Trophoblast cell (in vitro differentiated cells and primary cell): ENCODE measurements at regions not wholly inside any gene's neighbourhood (a gene's known extent, or its start where the extent isn't known, plus 50 kb on each side); places are given as distances from the start of the nearest gene placed in this dataset.
A peak's percentile ranks its signal among the peaks of the same experiment; 100 is the strongest.

Source experiments
- DNase-seq, 2 donors: peaks; one replicate each; pipeline ENCODE4 v3.0.0-alpha.2; 2016
- H2AFZ ChIP-seq: 2 replicates; pipeline ENCODE4 v1.6.1; 2013; ENCODE audit warnings: low read length, moderate library complexity, mild to moderate bottlenecking; ENCODE audit not compliant: insufficient read depth, poor library complexity
- H2AK5ac ChIP-seq: 2 replicates; pipeline ENCODE4 v1.6.1; 2013; ENCODE audit warnings: mild to moderate bottlenecking, low read length
- H2BK120ac ChIP-seq: 2 replicates; pipeline ENCODE4 v1.6.1; 2013; ENCODE audit warnings: low read length, mild to moderate bottlenecking, moderate library complexity; ENCODE audit not compliant: insufficient read depth, poor library complexity
- H2BK12ac ChIP-seq: 2 replicates; pipeline ENCODE4 v1.6.1; 2013; ENCODE audit warnings: mild to moderate bottlenecking, low read length, moderate library complexity
- H2BK5ac ChIP-seq: 2 replicates; pipeline ENCODE4 v1.6.1; 2013; ENCODE audit warnings: low read length, low read depth, moderate library complexity, mild to moderate bottlenecking; ENCODE audit not compliant: poor library complexity
- H3K14ac ChIP-seq: 2 replicates; pipeline ENCODE4 v1.6.1; 2013; ENCODE audit warnings: mild to moderate bottlenecking, low read length
- H3K18ac ChIP-seq: 2 replicates; pipeline ENCODE4 v1.6.1; 2013; ENCODE audit warnings: mild to moderate bottlenecking, low read length
- H3K23ac ChIP-seq: 2 replicates; pipeline ENCODE4 v1.6.1; 2013; ENCODE audit warnings: low read length
- H3K27ac ChIP-seq: 2 replicates; pipeline ENCODE4 v1.5.1; 2013; ENCODE audit warnings: low read depth, mild to moderate bottlenecking, inconsistent platforms, low read length, moderate library complexity
- H3K27me3 ChIP-seq: 2 replicates; pipeline ENCODE4 v1.6.1; 2013; ENCODE audit warnings: inconsistent platforms, mild to moderate bottlenecking, low read length, moderate library complexity; ENCODE audit not compliant: insufficient read depth
- H3K36me3 ChIP-seq, 2 experiments: 1 replicate in 1 of 2; 2 replicates in 1 of 2; pipeline ENCODE4 v1.6.1; 2013; ENCODE audit warnings: low read length in 2 of 2, mild to moderate bottlenecking in 2 of 2, moderate library complexity in 1 of 2; ENCODE audit not compliant: insufficient read depth in 2 of 2, control insufficient read depth in 1 of 2
- H3K4ac ChIP-seq: 2 replicates; pipeline ENCODE4 v1.6.1; 2013; ENCODE audit warnings: low read depth, mild to moderate bottlenecking, low read length, moderate library complexity
- H3K4me1 ChIP-seq, 2 experiments: 1 replicate in 1 of 2; 2 replicates in 1 of 2; pipeline ENCODE4 v1.6.1; 2013; ENCODE audit warnings: low read length in 2 of 2, mild to moderate bottlenecking in 2 of 2, moderate library complexity in 1 of 2; ENCODE audit not compliant: insufficient read depth in 2 of 2, control insufficient read depth in 1 of 2
- H3K4me2 ChIP-seq: 2 replicates; pipeline ENCODE4 v1.6.1; 2013; ENCODE audit warnings: inconsistent platforms, mild to moderate bottlenecking, low read length, moderate library complexity
- H3K4me3 ChIP-seq: 2 replicates; pipeline ENCODE4 v1.5.1; 2013; ENCODE audit warnings: mild to moderate bottlenecking, low read depth, low read length, inconsistent platforms
- H3K79me1 ChIP-seq: one replicate; pipeline ENCODE4 v1.6.1; 2013; ENCODE audit warnings: low read length
- H3K79me2 ChIP-seq: 2 replicates; pipeline ENCODE4 v1.6.1; 2013; ENCODE audit warnings: low read length, mild to moderate bottlenecking; ENCODE audit not compliant: control insufficient read depth, insufficient read depth, poor library complexity
- H3K9ac ChIP-seq: 2 replicates; pipeline ENCODE4 v1.6.1; 2013; ENCODE audit warnings: mild to moderate bottlenecking, low read length
- H3K9me3 ChIP-seq: 2 replicates; pipeline ENCODE4 v1.6.1; 2013; ENCODE audit warnings: low read depth, mild to moderate bottlenecking, control low read depth, inconsistent platforms, low read length; ENCODE audit not compliant: insufficient read depth
- H4K12ac ChIP-seq: 2 replicates; pipeline ENCODE4 v1.6.1; 2013; ENCODE audit warnings: low read depth, mild to moderate bottlenecking, low read length, moderate library complexity
- H4K8ac ChIP-seq: 2 replicates; pipeline ENCODE4 v1.6.1; 2013; ENCODE audit warnings: low read depth, mild to moderate bottlenecking, low read length, moderate library complexity
- H4K91ac ChIP-seq: one replicate; pipeline ENCODE4 v1.6.1; 2013; ENCODE audit warnings: low read depth, mild to moderate bottlenecking, low read length, moderate library complexity
- WGBS: extraction: QIAGEN DNeasy Blood & Tissue Kit; methylation state at CpG from one replicate; pipeline ENCODE4 v1.1.7; 2013; ENCODE audit warnings: missing lambda C conversion rate; ENCODE audit not compliant: insufficient read length, insufficient coverage; ENCODE audit errors: extremely low coverage; 5-methylcytosine and 5-hydroxymethylcytosine counted together

GRCh38 chr10:37704566-37704965 lies 152.8 kb downstream of the ZNF248 start:
- DNase-seq, result no peak
- no peak overlapping the region for H2AFZ ChIP-seq
- no peaks in the 10 kb centered on the region for H3K79me1 ChIP-seq
- H3K14ac ChIP-seq, result no peak overlapping the region
- H3K4me2 ChIP-seq, result no peak overlapping the region
- H4K12ac ChIP-seq, result no peak overlapping the region
- H3K23ac ChIP-seq, result no peak overlapping the region
- no peak overlapping the region for H2BK120ac ChIP-seq
- no peak overlapping the region for H2AK5ac ChIP-seq
- no peak overlapping the region for H3K27ac ChIP-seq
- H3K27me3 ChIP-seq, result no peaks in the 10 kb centered on the region
- whole genome bisulfite sequencing, result no CpG with 5 or more reads among the region's 4 CpGs
- peaks cover 58% of the 10 kb centered on the region for H3K9me3 ChIP-seq
- H3K36me3 ChIP-seq, result no peaks in the 10 kb centered on the region
- H3K79me2 ChIP-seq, result no peaks in the 10 kb centered on the region
- no peak overlapping the region for H3K4ac ChIP-seq
- H3K18ac ChIP-seq, result no peak overlapping the region
- H3K4me3 ChIP-seq, result peak overlapping the region; percentile 0
- no peak overlapping the region for H4K8ac ChIP-seq
- H3K9ac ChIP-seq, result no peak overlapping the region
- no peak overlapping the region for H4K91ac ChIP-seq
- no peaks in the 10 kb centered on the region for H3K4me1 ChIP-seq
- no peak overlapping the region for H2BK12ac ChIP-seq
- H2BK5ac ChIP-seq, result no peak overlapping the region

GRCh38 chr10:37703833-37704382 lies 153.5 kb downstream of the ZNF248 start:
- no peak overlapping the region for H3K23ac ChIP-seq
- H3K27ac ChIP-seq, result no peak overlapping the region
- H3K18ac ChIP-seq, result no peak overlapping the region
- DNase-seq, result no peak
- H3K36me3 ChIP-seq, result no peaks in the 10 kb centered on the region
- no peaks in the 10 kb centered on the region for H3K4me1 ChIP-seq
- no peaks in the 10 kb centered on the region for H3K79me1 ChIP-seq
- H3K4me2 ChIP-seq, result no peak overlapping the region
- no peak overlapping the region for H4K8ac ChIP-seq
- no peak overlapping the region for H4K91ac ChIP-seq
- H3K9me3 ChIP-seq, result peaks cover 58% of the 10 kb centered on the region
- no peak overlapping the region for H2BK120ac ChIP-seq
- no peak overlapping the region for H2BK12ac ChIP-seq
- no peak overlapping the region for H3K9ac ChIP-seq
- no peak overlapping the region for H2AFZ ChIP-seq
- no peak overlapping the region for H2BK5ac ChIP-seq
- no peaks in the 10 kb centered on the region for H3K27me3 ChIP-seq
- no peak overlapping the region for H3K14ac ChIP-seq
- H3K4ac ChIP-seq, result no peak overlapping the region
- no peak overlapping the region for H2AK5ac ChIP-seq
- no peaks in the 10 kb centered on the region for H3K79me2 ChIP-seq
- H4K12ac ChIP-seq, result no peak overlapping the region
- no CpG with 5 or more reads among the region's 4 CpGs for WGBS
- H3K4me3 ChIP-seq, result no peak overlapping the region

- Histone ChIP-seq H3K9me3 (peaks cover 56% of the 10 kb centered on the region), H4K8ac (no peak overlapping the region), H3K36me3 (no peaks in the 10 kb centered on the region), H3K23ac (no peak overlapping the region), H4K91ac (no peak overlapping the region), H3K14ac (no peak overlapping the region), H2BK12ac (no peak overlapping the region), H2BK5ac (no peak overlapping the region), H3K9ac (no peak overlapping the region), H3K79me2 (no peaks in the 10 kb centered on the region), H4K12ac (no peak overlapping the region), H3K79me1 (no peaks in the 10 kb centered on the region), H3K4me3 (peak overlapping the region; percentile 44), H2AK5ac (no peak overlapping the region), H3K27me3 (no peaks in the 10 kb centered on the region), H3K4ac (no peak overlapping the region), H2AFZ (no peak overlapping the region), H3K27ac (no peak overlapping the region), H3K18ac (no peak overlapping the region), H2BK120ac (no peak overlapping the region), H3K4me1 (no peaks in the 10 kb centered on the region), H3K4me2 (no peak overlapping the region)
- DNase-seq, result no peak
- no CpG with 5 or more reads among the region's 4 CpGs for WGBS
These were observed 154.3 kb downstream of the ZNF248 start for GRCh38 chr10:37703114-37703513.

- Histone ChIP-seq H4K8ac (no peak overlapping the region), H3K4me3 (no peak overlapping the region), H3K14ac (no peak overlapping the region), H2AFZ (no peak overlapping the region), H2BK12ac (no peak overlapping the region), H3K79me2 (no peaks in the 10 kb centered on the region), H3K4ac (no peak overlapping the region), H2BK120ac (no peak overlapping the region), H4K91ac (no peak overlapping the region), H3K27ac (no peak overlapping the region), H4K12ac (peak overlapping the region; percentile 7), H3K36me3 (no peaks in the 10 kb centered on the region), H3K4me1 (no peaks in the 10 kb centered on the region), H3K23ac (no peak overlapping the region), H2BK5ac (no peak overlapping the region), H3K27me3 (no peaks in the 10 kb centered on the region), H3K79me1 (no peaks in the 10 kb centered on the region), H2AK5ac (no peak overlapping the region), H3K9ac (no peak overlapping the region), H3K18ac (no peak overlapping the region), H3K4me2 (no peak overlapping the region), H3K9me3 (peaks cover 54% of the 10 kb centered on the region)
- no peak for DNase-seq
- no CpG with 5 or more reads among the region's 16 CpGs for WGBS
These were observed 155.5 kb downstream of the ZNF248 start for GRCh38 chr10:37701781-37702493.
